ENCODE measurements at regions not wholly inside any gene's neighbourhood (a gene's known extent, or its start where the extent isn't known, plus 50 kb on each side); places are given as distances from the start of the nearest gene placed in this dataset.

GRCh38 chr22:42214633-42215415 lies 55.6 kb downstream of the TCF20 start:
- TF ChIP-seq CTCF (IDR thresholded peaks at IDR 0.05) (no peak), POLR2A (IDR thresholded peaks at IDR 0.05) (no peak)
